MM.1S (cell line): ENCODE measurements at regions not wholly inside any gene's neighbourhood (a gene's known extent, or its start where the extent isn't known, plus 50 kb on each side); places are given as distances from the start of the nearest gene placed in this dataset.
"Not testable (repeated sequence)": the region's sequence is repeated elsewhere in the genome, so short reads cannot be mapped to it uniquely, and the experiment has no call there.

Experiments used
- DNase-seq: peaks from one replicate; pipeline ENCODE4 v3.0.0-alpha.2; 2015
- H2AFZ ChIP-seq: fragments of 300-600 bp; sonication (generic); 2 replicates; pipeline ENCODE4 v1.6.0; 2016; ENCODE audit warnings: antibody characterized with exemption, low read length
- H3F3A ChIP-seq: fragments of 300-600 bp; sonication (generic); 2 replicates; pipeline ENCODE4 v1.6.1; 2016; ENCODE audit warnings: mild to moderate bottlenecking, antibody characterized with exemption, low read length, moderate library complexity, mixed read lengths; ENCODE audit not compliant: insufficient read depth
- H3K27ac ChIP-seq: fragments of 300-600 bp; sonication (generic); 2 replicates; pipeline ENCODE4 v1.5.1; 2016; ENCODE audit warnings: mild to moderate bottlenecking, low read length
- H3K27me3 ChIP-seq: fragments of 300-600 bp; sonication (generic); replicated peaks from 2 replicates; pipeline ENCODE4 v1.6.0; 2016; ENCODE audit warnings: low read length; ENCODE audit not compliant: insufficient read depth
- H3K36me3 ChIP-seq: fragments of 300-600 bp; sonication (generic); replicated peaks from 2 replicates; pipeline ENCODE4 v1.6.1; 2016; ENCODE audit warnings: mild to moderate bottlenecking, low read length, mixed read lengths; ENCODE audit not compliant: insufficient read depth
- H3K4me1 ChIP-seq: fragments of 300-600 bp; sonication (generic); 2 replicates; pipeline ENCODE4 v1.6.1; 2016; ENCODE audit warnings: low read length, mixed read lengths
- H3K4me2 ChIP-seq: fragments of 300-600 bp; sonication (generic); 2 replicates; pipeline ENCODE4 v1.6.0; 2016; ENCODE audit warnings: low read depth, low read length
- H3K4me3 ChIP-seq: fragments of 300-600 bp; sonication (generic); 2 replicates; pipeline ENCODE4 v1.5.1; 2016; ENCODE audit warnings: low read length, mixed read lengths
- H3K79me2 ChIP-seq: fragments of 300-600 bp; sonication (generic); 2 replicates; pipeline ENCODE4 v1.6.1; 2016; ENCODE audit warnings: mixed run types, low read length, mixed read lengths
- H3K9ac ChIP-seq: fragments of 300-600 bp; sonication (generic); 2 replicates; pipeline ENCODE4 v1.6.1; 2016; ENCODE audit warnings: low read length, mixed read lengths
- H3K9me2 ChIP-seq: fragments of 300-600 bp; sonication (generic); replicated peaks from 2 replicates; pipeline ENCODE4 v1.6.1; 2016; ENCODE audit warnings: mild to moderate bottlenecking, low read length, mixed read lengths; ENCODE audit not compliant: insufficient read depth
- H3K9me3 ChIP-seq: fragments of 300-600 bp; sonication (generic); replicated peaks from 2 replicates; pipeline ENCODE4 v1.6.1; 2016; ENCODE audit warnings: mild to moderate bottlenecking, low read length, mixed read lengths; ENCODE audit not compliant: insufficient read depth
- H4K20me1 ChIP-seq: fragments of 300-600 bp; sonication (generic); 2 replicates; pipeline ENCODE4 v1.6.1; 2016; ENCODE audit warnings: mild to moderate bottlenecking, low read length, moderate library complexity, mixed read lengths; ENCODE audit not compliant: insufficient read depth
- CTCF ChIP-seq: fragments of 300-600 bp; sonication (generic); IDR thresholded peaks from 2 replicates; pipeline ENCODE4 v1.5.1; 2016; ENCODE audit warnings: antibody characterized with exemption, low read length, mixed read lengths
- EZH2 ChIP-seq: fragments of 300-600 bp; sonication (generic); optimal IDR thresholded peaks from 2 replicates; pipeline ENCODE3; 2017; ENCODE audit warnings: low read depth, mild to moderate bottlenecking, antibody characterized with exemption, low read length, mixed read lengths
- EZH2phosphoT487 ChIP-seq: fragments of 300-600 bp; sonication (generic); IDR thresholded peaks from 2 replicates; pipeline ENCODE4 v1.6.1; 2018; ENCODE audit warnings: antibody characterized with exemption, low read length

GRCh38 chr3:80734920-80735319 lies 967.1 kb upstream of the ROBO1 start:
- no peaks in the 10 kb centered on the region for H3K9me3 ChIP-seq
- no peaks in the 10 kb centered on the region for H4K20me1 ChIP-seq
- H3F3A ChIP-seq, result no peaks in the 10 kb centered on the region
- no peaks in the 10 kb centered on the region for H3K9me2 ChIP-seq
- no peak overlapping the region for H3K9ac ChIP-seq
- no peak overlapping the region for H2AFZ ChIP-seq
- H3K27me3 ChIP-seq, result no peaks in the 10 kb centered on the region
- H3K4me2 ChIP-seq, result no peak overlapping the region
- no peak for DNase-seq
- H3K79me2 ChIP-seq, result no peaks in the 10 kb centered on the region
- TF ChIP-seq CTCF, result no peak
- no peak for TF ChIP-seq EZH2phosphoT487
- TF ChIP-seq EZH2, result no peak
- H3K36me3 ChIP-seq, result no peaks in the 10 kb centered on the region
- no peaks in the 10 kb centered on the region for H3K4me1 ChIP-seq
- no peak overlapping the region for H3K27ac ChIP-seq
- H3K4me3 ChIP-seq, result no peak overlapping the region

- no peaks in the 10 kb centered on the region for H3K9me3 ChIP-seq
- H3F3A ChIP-seq, result no peaks in the 10 kb centered on the region
- no peak for TF ChIP-seq EZH2phosphoT487
- TF ChIP-seq CTCF, result no peak
- TF ChIP-seq EZH2, result no peak
- H3K36me3 ChIP-seq, result no peaks in the 10 kb centered on the region
- no peak overlapping the region for H3K4me2 ChIP-seq
- H4K20me1 ChIP-seq, result no peaks in the 10 kb centered on the region
- no peaks in the 10 kb centered on the region for H3K79me2 ChIP-seq
- no peak overlapping the region for H2AFZ ChIP-seq
- H3K4me3 ChIP-seq, result no peak overlapping the region
- no peak for DNase-seq
- H3K9me2 ChIP-seq, result no peaks in the 10 kb centered on the region
- no peak overlapping the region for H3K27ac ChIP-seq
- H3K4me1 ChIP-seq, result no peaks in the 10 kb centered on the region
- no peak overlapping the region for H3K9ac ChIP-seq
- H3K27me3 ChIP-seq, result no peaks in the 10 kb centered on the region
Measured at GRCh38 chr3:80734483-80734882, 966.7 kb upstream of the ROBO1 start.

GRCh38 chr3:80733522-80734176 lies 965.9 kb upstream of the ROBO1 start:
- no peak overlapping the region for H3K27ac ChIP-seq
- no peak overlapping the region for H3K9ac ChIP-seq
- H3K4me3 ChIP-seq, result no peak overlapping the region
- H3K4me1 ChIP-seq, result no peaks in the 10 kb centered on the region
- no peaks in the 10 kb centered on the region for H4K20me1 ChIP-seq
- no peaks in the 10 kb centered on the region for H3K27me3 ChIP-seq
- no peak for TF ChIP-seq EZH2
- no peak for TF ChIP-seq CTCF
- no peak for TF ChIP-seq EZH2phosphoT487
- no peaks in the 10 kb centered on the region for H3K9me2 ChIP-seq
- no peaks in the 10 kb centered on the region for H3K36me3 ChIP-seq
- no peaks in the 10 kb centered on the region for H3K79me2 ChIP-seq
- H2AFZ ChIP-seq, result no peak overlapping the region
- no peak overlapping the region for H3K4me2 ChIP-seq
- no peaks in the 10 kb centered on the region for H3K9me3 ChIP-seq
- DNase-seq, result no peak
- no peaks in the 10 kb centered on the region for H3F3A ChIP-seq

- not testable (repeated sequence) for H3K9me3 ChIP-seq, H3K4me3 ChIP-seq, H3K9ac ChIP-seq, H4K20me1 ChIP-seq, H3K36me3 ChIP-seq, DNase-seq, H3K4me1 ChIP-seq, H3K9me2 ChIP-seq, H3K79me2 ChIP-seq, H3K27ac ChIP-seq, H3F3A ChIP-seq, H2AFZ ChIP-seq, H3K27me3 ChIP-seq, H3K4me2 ChIP-seq
Measured at GRCh38 chr3:80727561-80727960, 959.8 kb upstream of the ROBO1 start.

GRCh38 chr3:80709597-80710322 lies 942.0 kb upstream of the ROBO1 start:
- H3K4me2 ChIP-seq, H3F3A ChIP-seq, H3K4me3 ChIP-seq, H3K79me2 ChIP-seq, H4K20me1 ChIP-seq, H2AFZ ChIP-seq, H3K27me3 ChIP-seq, DNase-seq, H3K4me1 ChIP-seq, H3K9me3 ChIP-seq, H3K36me3 ChIP-seq, H3K27ac ChIP-seq, H3K9me2 ChIP-seq, H3K9ac ChIP-seq: not testable (repeated sequence)
